ENCODE measurements at regions not wholly inside any gene's neighbourhood (a gene's known extent, or its start where the extent isn't known, plus 50 kb on each side); places are given as distances from the start of the nearest gene placed in this dataset.

DNA sequence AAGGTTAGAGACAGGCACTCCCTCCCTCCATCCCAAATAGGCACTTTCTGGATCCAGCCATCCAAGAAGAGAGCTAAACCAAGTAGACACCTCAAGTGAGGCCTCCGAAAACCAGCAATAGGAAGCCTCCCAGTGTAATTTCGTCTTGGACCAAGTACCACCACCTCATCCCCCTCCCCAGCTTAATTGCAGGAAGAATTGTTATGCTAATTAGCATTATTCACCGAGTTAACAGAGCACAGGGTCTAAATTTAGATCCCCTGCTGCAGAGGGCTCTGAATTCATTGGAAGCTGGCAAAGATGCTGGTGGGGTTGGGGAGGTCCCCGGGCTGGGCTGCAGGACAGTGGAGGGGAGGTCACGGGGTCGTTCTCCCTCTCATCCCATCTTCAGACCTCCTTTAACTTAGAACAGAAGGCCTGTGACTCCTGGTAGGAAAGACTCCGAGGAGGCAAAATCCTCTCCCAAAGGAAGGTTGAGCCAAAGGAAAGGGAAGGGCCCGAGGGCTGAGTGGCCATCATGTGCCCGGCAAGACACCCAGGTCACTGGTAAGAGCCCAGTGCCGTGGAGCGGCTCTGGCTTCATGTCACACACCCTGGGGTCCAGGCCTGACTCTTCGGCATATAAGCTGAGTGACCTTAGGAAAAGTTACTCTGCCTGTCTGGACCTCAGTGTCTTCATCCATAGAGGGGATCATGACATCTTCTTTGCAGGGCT lies 209.2 kb upstream of the GRIK3 start:
- DNase-seq: no peak

DNA sequence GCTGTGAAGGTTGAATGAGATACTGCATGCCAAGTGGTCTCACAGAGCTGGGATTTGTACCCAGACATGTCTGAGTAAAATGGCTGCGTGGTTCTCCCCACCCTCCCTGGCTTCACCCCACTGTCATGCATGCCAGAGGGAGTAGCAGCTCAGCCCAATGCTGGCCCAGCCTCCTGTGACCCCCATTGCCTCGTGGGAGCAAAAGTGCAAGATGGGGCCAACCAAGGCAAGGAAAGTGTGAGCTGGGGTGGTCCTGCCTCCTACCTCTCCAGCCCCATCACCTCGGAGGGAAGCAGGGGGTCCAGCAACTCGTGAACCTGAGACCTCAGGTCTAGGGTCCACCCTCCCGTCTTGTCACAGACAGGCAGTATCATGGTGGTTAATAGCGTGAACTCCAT lies 209.8 kb upstream of the GRIK3 start:
- no peak for DNase-seq

DNA sequence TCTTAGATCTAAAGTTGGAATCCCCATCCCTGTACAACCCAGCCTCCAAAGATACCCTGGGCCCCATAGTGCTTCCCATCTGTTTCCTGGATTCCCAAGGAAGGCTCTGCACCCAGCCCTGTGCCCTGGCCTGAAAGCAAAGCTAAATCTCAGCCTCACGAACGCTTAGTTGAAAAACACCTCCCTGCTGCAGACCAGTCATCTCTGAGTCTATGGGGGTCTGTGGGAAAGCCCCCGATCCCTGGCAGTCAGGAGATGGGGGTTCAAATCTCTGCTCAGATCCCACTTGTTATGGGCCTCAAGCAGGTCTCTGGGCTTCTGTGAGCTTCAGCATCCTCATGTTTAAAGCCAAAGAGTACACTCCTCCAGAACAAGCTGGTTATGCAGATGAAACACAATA lies 210.5 kb upstream of the GRIK3 start:
- no peak for DNase-seq

GRCh38 chr1:37246631-37247030 lies 212.3 kb upstream of the GRIK3 start:
- no peak for DNase-seq

DNA sequence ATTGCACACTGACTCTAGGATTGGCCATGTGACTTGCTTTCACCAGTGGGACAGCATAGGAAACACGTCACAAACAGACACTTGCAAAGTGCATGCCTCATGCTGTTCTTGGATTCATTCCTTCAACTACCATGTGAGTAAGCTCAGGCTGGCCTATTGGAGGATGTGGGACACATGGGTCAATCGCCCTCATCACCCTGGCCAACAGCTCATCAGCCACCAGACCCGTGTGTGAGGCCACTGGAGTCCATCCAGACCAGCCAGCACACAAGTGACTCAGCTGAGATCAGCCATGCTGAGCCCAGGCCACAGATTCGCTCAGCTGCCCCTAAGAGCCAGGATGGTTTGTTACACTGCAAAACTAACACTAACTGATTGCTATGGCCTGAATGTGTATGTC lies 216.1 kb upstream of the GRIK3 start:
- no peak for DNase-seq

GRCh38 chr1:37255136-37255795 lies 219.1 kb upstream of the ZC3H12A start:
- peak; percentile 54 for DNase-seq

DNA sequence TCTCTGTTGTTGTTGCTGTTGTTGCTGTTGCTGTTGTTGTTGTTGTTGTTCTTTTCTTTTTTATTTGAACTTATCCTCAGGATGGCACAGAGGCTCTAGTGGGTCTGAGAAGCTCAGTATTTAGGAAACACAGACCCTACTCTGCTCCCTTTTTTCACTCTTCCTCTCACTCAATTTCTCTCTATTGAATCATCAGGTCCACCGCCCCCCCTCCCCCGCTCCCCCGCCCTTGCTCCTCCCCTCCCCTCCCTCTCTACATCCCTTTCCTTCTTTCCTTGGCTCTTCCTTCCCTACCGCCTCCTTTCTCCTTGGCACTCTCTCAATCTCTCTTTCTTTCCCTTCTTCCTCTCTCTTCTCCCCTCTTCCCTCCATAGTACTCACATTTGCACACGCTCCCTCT lies 218.5 kb upstream of the ZC3H12A start:
- DNase-seq: no peak

DNA sequence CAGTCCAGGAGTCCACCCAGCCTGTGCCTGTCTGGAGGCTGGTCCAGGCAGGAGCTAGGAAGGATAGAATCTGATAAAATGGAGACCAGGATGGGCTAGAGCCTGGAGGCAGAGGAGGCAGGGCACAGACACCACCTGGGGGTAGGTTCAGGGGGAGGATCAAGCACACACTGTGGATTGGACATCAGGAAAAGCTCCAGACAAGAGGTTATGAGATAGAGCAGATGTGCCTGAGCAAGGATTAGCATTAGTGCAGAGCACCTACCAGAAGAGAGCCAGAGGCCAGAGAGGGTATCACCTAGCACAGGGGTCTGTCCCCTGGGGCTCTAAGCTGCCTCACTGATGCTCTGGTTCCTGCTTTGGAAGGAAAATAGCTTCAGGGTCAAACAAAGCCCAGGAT lies 216.7 kb upstream of the ZC3H12A start:
- no peak for DNase-seq

DNA sequence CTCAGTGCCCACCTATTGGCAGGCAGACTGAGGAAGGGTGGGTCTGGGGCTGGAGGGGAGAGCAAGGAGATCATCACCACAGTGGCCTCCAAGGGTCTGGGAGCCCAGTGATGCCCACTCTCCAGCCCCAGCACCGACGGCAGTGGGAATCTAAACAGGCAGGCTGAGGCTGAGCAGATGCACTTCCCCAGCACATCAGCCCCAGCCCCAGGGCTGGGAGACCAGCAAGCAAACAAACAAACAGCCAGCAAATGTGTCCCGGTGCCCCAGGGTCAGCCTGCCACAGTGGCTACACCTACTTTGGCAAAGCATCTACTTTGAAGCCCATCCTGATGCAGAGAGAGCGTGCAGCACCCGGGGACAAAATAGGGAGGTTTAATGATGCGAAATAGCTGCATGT lies 216.3 kb upstream of the ZC3H12A start:
- DNase-seq: no peak

DNA sequence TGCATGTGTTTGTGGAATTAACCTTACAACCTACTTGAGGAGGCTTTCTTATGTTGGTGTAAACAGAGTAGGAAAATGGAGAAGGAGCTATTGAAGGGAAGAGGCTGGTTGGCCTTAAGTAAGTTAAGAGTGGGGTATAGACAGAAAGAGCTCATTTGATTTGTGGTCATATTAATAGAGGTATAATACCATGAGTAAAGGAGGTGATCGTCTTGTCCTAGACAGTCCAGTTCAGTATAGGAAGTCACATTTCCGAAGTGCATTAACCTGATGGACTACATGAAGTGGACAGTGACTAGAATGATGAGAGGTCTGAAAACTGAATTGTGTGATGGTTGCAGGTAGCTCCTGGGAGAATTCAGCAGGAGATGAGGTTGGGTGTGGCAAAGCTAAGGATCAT lies 215.4 kb upstream of the ZC3H12A start:
- no peak for DNase-seq

GRCh38 chr1:37261129-37261528 lies 213.3 kb upstream of the ZC3H12A start:
- DNase-seq: no peak

DNA sequence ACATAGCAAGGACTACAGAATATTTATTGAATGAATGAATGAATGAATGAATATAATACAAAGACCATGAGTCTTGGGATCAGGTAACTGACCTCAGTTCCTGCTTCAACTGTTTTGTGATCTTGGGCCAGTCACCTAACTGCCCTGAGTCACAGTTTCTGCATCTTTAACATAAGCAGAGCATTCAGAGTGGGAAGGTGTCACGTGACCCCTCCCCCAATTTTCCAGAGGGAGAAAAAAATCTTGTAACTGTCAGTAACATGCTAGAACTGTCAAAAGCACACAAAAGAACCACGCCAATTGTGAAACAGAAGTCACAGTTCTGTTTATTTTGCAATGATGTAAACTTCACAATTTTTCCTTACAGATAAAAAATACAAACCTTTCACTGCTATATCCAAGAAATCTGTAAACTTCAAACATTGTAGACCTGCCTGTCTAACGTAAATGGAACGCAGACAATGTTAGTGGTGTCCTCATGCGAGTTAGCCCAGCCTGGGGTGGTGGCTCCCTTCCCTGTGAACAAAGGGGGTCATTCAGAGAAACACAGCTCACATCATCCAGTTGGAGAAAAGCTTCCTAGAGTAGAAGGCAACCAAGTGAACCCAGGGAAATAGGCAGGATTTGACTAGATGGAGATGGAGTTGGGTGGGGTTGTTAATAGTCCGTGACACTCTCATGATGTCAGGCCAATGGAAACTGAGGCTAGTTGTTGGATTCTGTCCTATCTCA lies 211.8 kb upstream of the ZC3H12A start:
- DNase-seq: no peak

GRCh38 chr1:37265156-37265555 lies 209.2 kb upstream of the ZC3H12A start:
- DNase-seq: no peak

DNA sequence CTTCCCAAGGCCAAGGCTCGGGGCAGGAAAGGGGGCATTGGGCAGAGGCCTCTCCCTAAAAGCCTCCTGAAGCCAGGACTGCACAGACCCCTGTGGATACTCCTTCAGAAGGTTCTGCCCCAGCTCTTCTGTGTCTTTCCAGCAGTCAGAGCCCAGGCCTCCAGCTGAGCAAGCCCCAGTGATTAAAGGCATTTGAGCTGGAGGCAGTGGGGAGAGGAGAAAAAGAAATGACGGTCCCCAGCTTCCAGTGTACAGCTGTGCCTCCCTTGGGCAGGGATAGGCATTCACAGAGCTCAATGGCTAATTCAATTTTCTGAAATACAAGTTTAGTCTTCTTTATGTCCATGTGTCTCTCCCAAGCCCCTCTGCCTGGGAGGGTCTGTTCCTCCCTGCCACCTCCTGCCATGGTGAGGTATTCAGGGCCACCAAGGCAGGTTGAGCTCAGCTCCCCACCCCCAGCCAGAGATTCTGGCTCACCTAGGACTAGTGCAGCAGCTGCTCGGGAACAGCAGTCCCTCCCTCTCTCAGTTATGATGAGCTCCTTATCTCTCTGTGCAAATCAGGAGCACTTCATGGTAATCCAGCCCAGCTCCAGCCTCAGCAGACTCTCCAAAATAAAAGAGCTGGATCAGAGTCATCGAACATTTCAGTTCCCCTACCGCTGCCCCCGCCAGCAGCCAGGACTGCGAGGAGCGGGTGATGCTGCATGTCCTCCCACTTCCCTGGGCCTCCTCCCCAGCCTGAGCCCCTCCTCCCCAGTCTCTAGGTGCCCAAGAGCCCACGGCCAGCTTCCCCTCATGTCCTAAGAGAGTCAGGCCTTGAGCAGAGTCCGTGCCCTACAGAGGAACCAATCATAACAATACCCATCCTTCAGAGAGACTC lies 208.4 kb upstream of the ZC3H12A start:
- DNase-seq: no peak

GRCh38 chr1:37267111-37267835 lies 207.1 kb upstream of the ZC3H12A start:
- DNase-seq: no peak

DNA sequence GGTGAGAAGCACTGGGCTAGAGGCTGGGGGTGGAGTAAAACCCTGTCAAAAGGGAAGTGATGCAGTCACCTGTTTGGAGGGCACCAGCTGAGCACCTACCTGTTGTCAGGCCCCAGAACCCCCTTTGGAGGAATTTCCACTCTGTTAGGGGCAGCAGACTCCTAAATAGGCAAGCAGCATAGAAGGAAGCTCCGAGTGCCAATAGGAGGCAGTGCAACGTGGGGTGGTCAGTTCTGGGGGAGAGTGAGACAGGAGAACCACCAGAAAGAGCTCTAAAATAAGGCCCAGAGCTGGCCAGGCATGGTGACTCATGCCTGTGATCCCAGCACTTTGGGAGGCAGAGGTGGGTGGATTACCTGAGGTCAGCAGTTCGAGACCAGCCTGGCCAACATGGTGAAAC lies 203.7 kb upstream of the ZC3H12A start:
- no peak for DNase-seq

GRCh38 chr1:37272626-37273025 lies 201.8 kb upstream of the ZC3H12A start:
- no peak for DNase-seq

- DNase-seq: no peak
These were observed 199.9 kb upstream of the ZC3H12A start for GRCh38 chr1:37274486-37274885.

DNA sequence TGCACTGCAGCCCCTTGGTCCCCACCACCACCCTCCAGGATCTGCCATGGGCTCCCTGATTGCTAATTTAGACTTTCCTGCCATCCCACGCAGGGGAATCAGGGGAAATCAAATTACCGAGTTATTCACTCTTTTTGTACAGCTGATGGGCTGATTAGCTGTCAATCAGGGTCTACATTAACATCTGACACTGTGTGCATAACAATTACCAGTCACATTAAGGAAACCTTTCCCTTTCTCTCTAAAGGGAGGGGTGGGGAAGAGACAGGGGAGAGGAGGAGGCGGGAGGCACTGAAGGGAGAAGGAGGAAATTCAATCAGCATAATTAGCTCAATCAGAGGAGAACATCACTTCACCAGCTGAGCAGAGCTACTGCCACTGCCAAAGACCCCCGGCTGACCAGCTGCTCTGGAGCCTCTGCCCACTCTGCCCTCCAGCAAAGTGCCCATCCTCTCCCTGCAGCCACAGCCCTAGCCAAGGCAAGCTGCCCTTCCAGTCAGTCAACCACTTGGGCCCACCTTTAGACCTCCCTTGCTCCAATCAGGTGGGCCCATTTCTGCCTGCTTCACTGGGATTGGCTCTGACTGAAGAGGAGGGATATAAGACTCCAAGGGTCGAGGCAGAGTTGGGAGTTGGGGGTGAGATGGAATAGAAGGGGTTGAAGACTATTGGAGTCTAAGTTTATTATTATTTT lies 199.3 kb upstream of the ZC3H12A start:
- no peak for DNase-seq

- DNase-seq: no peak
These were observed 197.0 kb upstream of the ZC3H12A start for GRCh38 chr1:37277366-37277765.

- DNase-seq: no peak
These were observed 193.0 kb upstream of the ZC3H12A start for GRCh38 chr1:37281354-37281753.

DNA sequence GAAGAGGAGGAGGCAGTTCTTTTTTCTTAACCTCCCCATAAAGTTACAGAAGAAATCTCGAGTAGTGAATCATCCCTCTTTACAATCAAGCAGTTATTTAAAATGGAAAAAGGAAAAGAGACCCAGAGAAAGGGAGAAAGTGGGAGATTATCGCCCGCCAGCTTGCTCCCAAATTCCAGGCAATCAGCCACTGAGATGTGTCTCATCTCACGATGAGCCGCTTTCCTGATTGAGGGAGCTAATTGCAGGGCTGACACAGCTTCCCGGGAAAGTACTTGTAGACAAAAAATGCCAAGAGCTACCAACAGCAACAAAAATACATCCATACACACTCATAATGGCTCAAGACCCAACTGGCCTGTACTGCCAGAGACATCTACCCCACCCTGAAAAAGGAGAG lies 191.6 kb upstream of the ZC3H12A start:
- DNase-seq: no peak
